ENCODE measurements at regions not wholly inside any gene's neighbourhood (a gene's known extent, or its start where the extent isn't known, plus 50 kb on each side); places are given as distances from the start of the nearest gene placed in this dataset.
"Not testable (repeated sequence)": the region's sequence is repeated elsewhere in the genome, so short reads cannot be mapped to it uniquely, and the experiment has no call there.

DNA sequence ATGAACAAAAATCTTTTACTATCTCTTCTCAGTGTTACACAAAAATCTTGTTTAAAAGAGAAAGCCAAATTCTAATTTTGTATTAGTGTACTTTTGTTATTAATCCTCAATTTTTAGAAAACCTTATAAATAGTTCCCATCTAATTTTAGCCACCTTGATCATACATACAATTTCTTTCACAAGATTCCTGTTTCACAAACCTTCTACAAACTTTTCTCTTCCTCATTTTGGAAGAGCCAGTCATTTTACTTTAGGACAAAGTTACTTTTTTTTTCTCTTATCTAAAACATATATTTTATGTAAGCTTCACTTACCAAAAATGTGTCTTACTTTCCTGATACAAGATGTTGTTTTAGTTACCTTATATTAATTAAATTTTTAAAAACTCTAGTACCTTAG lies 161.3 kb downstream of the YIPF5 start:
- DNase-seq (ENCODE audit: low spot score) = no peak

DNA sequence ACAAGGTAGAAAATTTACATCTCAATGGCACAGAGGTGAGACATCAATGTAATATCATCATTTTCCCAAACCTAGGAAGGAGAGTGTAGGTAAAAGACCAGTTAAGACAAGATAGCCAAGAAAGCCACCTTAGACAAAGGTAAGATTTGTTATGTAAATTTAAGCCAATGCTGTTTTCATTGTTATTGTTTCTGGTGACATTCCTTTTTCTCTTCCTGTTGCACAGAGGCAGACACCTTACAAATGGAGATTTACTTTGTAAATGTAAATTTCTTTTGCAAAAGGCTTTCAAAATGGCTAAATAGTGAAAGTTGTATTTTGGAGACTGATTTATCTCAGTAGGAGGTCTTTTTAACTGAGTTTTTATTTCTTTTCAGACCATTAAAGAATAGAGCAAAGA lies 159.1 kb downstream of the YIPF5 start:
- DNase-seq (ENCODE audit: low spot score) = no peak

DNA sequence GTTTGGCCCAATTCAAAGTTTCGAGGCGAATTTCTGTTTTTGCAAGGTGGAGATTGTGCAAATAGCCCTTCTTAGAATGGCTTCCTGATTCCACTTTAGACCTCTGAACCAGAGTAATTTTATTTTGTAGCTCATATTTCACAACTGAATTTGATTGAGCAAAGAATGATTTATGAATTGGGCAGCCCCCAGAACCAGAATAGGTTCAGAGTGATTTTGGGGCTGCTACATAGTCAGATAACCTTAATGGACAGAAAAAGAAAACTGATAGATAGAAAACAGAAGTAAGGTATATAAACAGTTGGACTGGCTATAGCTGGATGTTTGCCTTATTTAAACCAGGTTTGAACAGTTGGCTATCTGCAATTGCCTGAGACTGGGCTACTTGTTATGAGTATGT lies 156.6 kb downstream of the YIPF5 start:
- no peak for DNase-seq (ENCODE audit: low spot score)

DNA sequence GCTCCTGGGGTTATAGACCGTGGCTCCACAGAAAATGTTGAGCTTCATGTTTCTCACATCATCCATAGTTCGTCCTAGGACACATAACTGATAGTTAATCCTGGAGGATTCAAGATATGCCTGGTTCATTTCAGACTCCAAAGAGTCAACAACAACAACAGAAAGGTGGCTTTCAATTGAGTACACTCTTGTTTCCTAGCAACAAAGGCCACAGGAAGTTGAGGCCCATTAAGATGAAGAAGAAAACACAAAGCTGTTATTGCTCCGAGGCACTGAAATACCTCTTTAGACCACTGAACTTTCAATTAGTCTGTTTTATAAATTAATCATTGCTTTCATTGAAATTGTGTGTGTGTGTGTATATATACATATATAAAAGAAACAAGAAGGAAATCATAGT lies 154.5 kb downstream of the YIPF5 start:
- DNase-seq (ENCODE audit: low spot score) = no peak

DNA sequence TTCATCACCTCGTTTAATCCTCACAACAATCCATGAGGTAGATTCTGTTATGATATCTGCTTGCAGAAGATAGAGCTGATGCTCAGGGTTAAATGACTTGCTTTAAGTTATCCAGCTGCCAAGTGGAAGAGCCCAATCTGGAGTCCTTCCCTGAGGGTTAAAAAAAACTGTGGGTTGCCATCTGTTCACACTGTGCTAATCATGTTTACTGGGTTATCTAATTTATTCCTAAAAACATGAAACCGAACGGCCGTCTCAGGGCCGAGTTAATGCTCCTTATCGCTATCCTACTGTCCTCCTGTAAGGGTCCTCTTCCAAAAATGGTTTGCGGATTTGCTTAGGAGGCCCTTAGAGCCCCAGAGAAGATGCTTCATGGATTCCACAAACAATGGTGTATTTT lies 153.3 kb downstream of the YIPF5 start:
- no peak for DNase-seq (ENCODE audit: low spot score)

DNA sequence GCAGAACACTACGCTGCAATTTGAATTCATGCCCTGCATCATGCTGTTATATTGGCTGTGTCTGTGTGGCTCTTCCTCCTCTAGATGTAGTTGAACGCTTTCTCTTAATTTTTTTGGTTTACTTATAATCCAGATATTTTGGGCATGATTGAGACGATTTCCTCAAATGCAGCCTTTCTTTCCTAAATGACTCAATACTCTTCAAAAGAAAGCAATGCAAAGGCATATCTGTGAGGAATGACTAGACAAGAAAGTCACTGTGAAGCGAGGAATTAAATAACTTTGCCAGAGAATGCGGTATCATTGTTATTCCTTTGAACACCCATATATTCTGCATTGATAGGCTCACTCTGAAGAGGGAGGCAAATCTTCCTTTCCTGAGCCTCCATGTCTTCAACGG lies 152.8 kb downstream of the YIPF5 start:
- DNase-seq (ENCODE audit: low spot score) = no peak

DNA sequence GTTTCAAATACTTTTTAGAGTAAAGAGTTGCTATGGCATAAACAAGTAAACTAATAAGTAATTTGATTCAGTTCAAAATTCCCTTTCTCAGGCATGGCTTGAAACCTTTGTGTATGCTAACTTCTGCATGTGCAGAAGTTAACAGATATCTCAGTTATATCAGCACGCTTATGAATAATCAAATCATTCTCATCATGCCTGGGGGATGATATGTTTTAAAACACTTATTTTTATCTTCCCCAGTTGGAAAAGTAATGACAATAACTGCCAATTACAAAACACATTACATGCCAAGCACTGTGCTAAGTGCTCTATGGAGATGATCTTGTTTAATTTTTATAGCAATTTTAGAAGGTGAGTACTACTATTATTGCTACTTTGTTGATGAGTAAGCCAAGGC lies 146.4 kb downstream of the YIPF5 start:
- no peak for DNase-seq (ENCODE audit: low spot score)

DNA sequence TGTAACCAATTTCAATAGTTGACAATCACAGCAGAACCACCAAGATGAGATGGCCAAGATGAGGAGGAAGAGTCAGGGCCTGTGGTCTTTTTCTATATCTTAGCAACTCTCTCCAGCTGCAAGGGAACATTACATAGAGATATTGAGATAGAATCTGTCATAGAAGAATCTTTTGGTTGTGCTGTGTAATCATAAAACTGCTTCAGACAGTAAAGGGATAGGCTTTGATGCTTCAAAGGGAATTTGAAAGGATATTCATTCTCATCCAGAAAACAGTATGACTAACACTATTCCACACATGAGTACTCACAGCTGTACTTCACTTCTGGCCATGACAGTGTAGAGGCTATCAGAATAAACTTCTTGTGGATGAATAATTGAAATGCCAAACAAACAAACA lies 145.9 kb downstream of the YIPF5 start:
- DNase-seq (ENCODE audit: low spot score) = no peak

DNA sequence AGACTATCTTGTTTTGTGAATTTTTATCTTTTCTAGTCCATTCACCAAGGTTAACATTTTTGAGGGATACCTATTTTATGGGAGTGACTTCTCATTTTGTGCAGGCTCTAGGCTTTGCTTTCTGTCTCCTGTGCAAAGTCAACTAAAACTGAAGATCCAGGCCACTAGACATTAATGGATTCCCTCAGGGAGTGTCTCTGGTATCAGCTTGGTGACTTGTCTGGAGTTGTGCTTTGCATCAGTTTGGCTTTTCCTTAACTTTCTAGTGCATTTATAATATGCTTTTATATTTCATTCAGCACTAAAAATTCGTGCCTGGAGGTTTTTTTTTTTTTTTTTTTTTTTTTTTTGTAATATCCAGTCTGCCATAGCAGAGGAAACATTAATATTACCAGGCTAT lies 144.2 kb downstream of the YIPF5 start:
- no peak for DNase-seq (ENCODE audit: low spot score)

DNA sequence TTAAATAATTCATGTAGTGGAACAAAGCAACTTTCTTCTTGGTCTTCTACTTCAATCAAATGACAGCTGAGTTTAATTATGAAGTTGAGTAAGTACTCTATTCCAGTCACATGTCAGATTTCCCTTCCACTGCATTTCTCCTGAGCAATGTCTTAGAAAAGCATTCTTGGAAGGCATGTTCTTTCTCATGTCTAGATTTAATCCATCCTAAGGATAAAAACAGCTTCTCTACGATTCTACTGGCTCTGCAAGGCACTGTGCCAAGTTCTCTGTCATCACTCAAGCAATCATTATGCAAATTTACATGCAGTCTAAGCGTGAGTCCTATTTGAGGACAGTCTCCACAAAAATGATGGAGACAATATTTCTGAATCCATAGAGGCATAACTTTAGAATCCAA lies 142.4 kb downstream of the YIPF5 start:
- no peak for DNase-seq (ENCODE audit: low spot score)

DNA sequence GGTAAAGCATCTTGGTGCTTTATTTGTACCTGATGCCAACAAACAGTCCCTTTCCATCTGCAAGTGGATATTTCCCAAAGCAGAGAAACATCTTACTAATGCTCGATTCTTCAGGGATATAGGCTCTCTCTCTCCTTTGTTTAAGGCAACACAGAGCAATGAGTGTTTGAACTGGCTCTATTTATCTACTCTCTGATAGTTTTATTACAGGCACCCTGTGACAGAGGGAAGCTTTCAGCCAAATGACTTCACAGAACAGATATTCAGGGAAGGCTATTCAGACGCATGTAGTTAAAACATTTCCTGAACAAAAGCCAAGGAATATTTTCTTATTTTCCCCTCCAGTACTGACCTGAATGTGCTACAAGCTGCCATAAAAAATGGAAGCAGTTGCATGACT lies 141.8 kb downstream of the YIPF5 start:
- DNase-seq (ENCODE audit: low spot score) = peak; percentile 13

DNA sequence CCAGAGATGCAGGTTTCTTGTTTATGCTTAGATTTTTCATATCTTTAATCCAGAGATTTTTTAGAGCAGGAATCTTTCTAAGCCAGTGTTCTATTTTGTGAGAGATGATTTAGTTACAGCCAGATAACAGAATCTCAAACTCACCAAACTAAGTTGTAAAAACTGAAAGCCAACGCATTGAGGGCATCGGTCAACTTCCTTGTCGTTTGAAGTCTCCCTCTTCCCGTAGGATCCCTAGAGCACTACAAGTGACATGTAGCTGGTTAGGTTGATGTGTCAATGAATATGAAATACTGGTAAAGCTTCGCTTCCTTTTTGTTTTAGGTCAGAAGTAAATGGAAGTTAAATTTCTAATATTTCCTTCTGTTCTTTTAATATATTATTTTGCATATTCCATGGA lies 139.6 kb downstream of the YIPF5 start:
- DNase-seq (ENCODE audit: low spot score) = no peak

DNA sequence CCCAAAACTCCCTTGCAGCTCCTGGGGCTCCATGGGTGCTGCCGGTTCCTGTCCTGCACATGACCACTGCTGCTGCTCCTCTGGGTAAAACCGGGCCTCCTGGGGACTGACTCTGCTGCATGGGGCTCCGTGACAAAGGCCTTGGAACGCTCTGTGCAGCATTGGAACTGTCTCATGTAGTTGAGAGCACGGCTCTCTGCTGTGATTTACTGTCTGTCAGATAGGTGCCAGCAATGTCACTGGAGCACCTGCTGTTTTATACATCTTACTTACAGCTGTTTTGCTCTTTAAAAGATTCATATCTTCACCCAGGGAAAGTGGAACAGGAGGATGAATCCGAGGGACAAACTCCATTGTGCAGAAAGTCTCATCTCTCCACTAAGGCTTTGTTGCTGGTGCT lies 138.1 kb downstream of the YIPF5 start:
- DNase-seq (ENCODE audit: low spot score) = no peak

DNA sequence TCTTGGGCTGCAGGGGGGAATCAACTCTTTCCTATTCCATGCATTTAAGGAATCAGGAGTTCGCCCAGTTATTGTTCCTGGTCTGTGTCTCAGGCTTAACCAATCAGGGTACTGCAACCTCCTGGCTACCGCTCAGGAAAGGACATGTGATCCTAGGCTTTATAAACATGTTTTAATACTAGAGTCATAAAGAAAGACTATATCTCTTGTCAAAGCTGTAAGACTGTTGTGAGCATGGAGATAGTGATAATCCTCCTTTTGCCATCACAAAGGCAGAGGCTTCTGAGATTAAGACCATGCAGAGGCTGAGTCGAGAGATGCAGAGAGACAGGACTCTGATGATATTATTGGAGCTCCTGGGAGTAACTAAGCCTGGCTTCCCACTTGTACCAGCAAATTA lies 137.0 kb downstream of the YIPF5 start:
- no peak for DNase-seq (ENCODE audit: low spot score)

DNA sequence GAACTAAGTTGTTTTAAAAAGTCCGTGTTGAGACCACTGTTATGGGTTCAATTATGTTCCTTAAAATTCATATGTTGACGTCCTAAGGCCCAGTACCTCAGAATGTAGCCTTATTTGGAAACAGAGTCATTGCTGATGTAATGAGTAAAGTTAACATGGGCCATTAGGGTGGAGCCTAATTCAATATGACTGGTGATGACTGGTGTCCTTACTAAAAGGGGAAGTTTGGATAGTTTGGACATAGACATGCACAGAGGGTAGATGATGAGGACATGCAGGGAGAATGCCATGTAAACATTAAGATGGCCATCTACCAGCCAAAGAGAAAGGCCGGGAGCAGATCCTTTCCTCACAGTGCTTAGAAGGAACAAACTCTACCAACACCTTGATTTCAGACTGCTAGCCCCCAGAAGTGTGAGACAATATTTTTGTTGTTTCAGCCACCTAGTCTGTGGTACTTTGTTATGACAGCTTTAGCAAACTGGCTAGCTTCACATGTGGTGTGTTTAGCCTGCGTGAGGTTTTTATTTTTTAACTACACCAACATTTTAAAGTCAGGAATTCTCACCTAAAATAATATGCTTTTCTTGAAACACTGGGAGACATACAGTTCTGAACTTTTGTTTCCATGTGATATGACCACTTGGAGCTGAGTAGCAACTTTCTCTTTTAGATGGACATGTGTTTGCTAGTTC lies 135.3 kb downstream of the YIPF5 start:
- DNase-seq (ENCODE audit: low spot score) = no peak

DNA sequence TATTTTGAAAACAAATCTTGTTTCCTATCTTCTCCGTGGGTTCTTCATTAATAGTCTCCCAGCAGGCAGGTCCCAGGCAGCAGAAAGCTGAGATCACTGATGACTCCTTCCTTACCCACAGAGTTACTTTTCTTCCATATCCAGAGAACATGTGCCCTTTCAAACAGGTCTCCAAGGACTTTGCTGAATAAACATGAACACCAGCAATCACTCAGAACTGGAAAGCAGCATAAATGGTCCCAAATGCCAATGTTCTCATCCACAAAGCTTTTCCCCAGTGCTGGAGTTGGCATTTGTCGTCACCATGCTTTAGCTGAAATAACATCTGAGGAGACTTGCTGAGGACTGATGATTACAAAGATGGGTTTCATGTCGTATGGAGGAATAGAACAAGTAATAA lies 134.0 kb downstream of the YIPF5 start:
- no peak for DNase-seq (ENCODE audit: low spot score)

DNA sequence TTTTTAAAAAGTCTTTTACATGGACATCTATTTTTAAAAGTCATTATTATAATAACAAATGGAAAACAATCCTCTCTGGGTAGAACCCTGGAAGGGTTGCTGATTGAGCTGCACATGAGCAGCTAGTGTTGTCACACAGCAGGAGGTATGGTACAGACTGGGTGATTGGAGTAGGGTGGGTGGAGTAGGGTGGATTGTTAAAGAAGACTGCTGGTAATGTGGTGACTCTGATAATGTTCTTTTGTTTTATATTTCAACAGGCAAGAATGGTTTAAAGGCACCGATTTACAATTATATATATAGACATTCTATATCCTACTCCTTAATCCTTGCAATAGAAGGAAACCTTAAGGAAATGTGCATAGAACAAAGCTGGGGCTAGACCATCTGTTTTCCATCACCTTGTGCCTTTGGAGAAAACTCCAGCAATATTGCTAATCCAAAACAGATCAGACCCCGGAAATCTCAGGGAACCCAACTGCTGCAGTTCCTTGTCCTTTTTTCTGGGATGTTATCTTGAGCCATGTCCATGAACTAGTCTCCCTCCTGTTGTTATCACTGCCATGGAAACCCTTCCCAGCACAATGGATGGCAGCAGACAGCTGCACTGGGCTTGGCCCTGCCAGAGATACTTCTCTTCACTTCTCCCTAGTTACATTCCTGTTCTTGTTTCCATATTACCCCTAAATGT lies 129.7 kb downstream of the YIPF5 start:
- DNase-seq (ENCODE audit: low spot score) = no peak

DNA sequence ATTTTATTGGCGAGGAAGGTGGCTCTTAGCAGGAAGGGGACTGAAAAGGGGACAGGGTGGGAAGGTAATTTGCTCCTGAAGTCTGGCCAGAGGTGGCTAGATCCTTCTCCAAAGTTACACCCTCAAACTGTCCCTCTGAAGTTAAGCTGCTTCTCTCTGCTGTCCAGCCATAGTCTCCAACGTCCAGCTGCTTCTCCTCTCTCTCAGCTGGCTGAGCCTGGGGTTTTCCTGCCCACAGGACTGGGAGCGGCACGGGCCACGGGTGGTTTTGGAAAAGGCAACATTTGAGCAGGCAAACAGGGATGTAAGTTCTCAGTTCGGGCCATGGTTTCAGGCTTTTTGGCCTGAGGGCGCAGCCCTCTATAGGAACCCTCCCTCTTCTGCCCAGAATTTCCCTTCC lies 128.3 kb downstream of the YIPF5 start:
- DNase-seq (ENCODE audit: low spot score) = no peak

DNA sequence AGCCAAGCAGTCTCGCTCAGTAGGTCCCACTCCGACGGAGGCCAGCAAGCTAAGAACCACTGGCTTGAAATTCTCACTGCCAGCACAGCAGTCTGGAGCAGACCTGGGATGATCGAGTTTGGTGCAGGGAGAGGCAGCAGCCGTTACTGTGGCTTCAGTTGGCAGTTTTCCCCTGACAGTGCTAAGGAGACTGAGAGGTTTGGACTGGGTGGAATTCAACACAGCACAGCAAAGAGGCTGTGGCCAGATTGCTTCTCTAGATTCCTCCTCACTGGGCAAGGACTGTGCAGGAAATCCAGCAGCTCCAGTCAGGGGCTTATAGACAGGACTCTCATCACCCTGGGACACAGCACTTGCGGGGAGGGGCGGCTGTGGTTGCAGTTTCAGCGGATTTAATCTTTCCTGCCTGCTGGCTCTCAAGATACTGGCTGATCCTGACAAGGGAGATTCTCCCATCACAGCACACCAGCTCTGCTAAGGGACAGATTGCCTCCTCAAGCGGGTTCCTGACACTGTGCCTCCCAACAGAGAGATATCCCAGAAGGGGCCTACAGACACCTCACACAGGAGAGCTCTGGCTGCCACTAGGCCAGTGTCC lies 122.1 kb downstream of the YIPF5 start:
- no peak for DNase-seq (ENCODE audit: low spot score)

DNA sequence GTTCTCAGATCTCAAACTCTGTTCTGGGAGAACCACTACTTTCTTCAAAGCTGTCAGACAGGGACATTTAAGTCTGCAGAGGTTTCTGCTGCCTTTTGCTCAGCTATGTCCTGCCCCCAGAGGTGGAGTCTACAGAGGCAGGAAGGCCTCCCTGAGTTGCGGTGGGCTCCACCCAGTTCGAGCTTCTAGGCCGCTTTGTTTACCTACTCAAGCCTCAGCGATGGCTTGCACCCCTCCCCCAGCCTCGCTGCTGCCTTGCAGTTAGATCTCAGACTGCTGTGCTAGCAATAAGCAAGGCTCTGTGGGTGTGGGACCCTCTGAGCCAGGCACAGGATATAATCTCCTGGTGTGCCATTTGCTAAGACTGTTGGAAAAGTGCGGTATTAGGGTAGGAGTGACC lies 115.1 kb downstream of the YIPF5 start:
- not testable (repeated sequence) for DNase-seq (ENCODE audit: low spot score)

DNA sequence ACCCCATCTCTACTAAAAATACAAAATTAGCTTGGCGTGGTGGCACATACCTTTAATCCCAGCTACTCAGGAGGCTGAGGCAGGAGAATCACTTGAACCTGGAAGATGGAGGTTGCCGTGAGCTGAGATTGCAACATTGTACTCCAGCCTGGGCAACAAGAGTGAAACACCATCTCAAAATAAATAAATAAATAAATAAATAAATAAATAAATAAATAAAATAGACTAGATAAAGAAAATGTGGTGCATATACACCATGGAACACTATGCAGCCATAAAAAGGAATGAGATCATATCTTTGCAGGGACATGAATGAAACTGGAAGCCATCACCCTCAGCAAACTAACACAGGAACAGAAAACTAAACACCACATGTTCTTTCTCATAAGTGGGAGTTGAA lies 110.4 kb downstream of the YIPF5 start:
- DNase-seq (ENCODE audit: low spot score) = not testable (repeated sequence)

DNA sequence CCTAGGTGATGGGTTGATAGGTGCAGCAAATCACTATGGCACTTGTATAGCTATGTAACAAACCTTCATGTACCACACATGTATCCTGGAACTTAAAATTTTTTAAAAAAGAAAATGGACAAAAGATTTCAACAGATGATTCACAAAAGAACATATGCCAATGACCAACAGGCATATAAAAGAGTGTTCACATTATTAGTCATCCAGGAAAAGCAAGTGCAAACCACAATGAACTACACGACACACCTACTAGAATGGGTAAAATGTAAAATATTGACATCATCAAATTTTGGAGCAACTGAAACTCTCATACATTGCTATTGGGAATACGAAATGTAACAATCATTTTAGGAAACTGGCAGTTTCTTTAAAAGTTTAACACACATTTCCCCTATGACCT lies 109.9 kb downstream of the YIPF5 start:
- no peak for DNase-seq (ENCODE audit: low spot score)

DNA sequence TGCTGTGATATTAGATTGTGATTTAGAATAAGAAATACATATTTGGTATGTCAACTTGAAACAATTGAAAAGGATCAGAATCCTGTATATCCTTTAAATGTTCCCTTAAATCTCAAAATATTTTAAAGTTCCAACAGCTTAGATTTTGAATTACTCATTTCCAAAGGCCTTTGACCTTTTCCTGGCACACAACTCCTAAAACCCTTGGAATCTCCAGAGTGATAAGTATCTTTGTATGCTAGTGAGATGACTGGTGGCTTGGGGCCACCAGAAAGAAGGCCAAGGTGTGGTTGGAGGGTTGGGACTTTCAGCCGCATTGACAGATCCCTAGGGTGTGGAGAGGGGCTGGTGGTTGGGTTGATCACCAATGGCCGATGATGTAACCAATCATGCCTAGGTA lies 104.7 kb downstream of the YIPF5 start:
- DNase-seq (ENCODE audit: low spot score) = no peak

DNA sequence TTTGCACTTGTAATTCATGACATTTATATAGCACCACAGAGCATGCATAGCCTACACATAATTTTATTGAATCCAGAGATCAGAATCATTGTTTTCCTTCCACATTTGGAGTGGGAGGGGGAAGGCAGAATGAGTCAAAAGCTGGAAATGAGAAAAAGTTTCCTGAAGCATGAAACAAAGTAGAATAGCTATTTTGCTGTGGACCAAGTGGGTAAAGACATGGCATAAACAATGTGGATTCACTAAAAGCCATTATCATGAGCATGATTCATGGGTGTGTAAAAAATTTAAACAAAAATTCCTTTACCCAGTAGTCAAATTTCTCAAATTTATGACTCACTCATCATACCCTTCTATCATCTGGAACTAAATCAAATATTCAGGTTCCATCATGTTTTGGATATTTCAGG lies 97.9 kb downstream of the YIPF5 start:
- DNase-seq (ENCODE audit: low spot score) = no peak

Data from HuH-7 (cell line).